Amygdala (tissue), 56 donors: ENCODE measurements at regions not wholly inside any gene's neighbourhood (a gene's known extent, or its start where the extent isn't known, plus 50 kb on each side); places are given as distances from the start of the nearest gene placed in this dataset.
A peak's percentile ranks its signal among the peaks of the same experiment; 100 is the strongest.

Experiments
- DNase-seq, 56 donors: peaks; one replicate each; lab custom pipeline; 2025; lab: John Stamatoyannopoulos, UW

GRCh38 chr4:153075836-153076518, 128.3 kb upstream of the TRIM2 start:
- no peak for DNase-seq

GRCh38 chr4:153076861-153077260, 127.4 kb upstream of the TRIM2 start:
- DNase-seq = no peak

GRCh38 chr4:153079857-153080391, 124.3 kb upstream of the TRIM2 start:
- no peak for DNase-seq

GRCh38 chr4:153081006-153081580, 123.2 kb upstream of the TRIM2 start:
- DNase-seq = no peak

- DNase-seq = no peak
These were observed 122.5 kb upstream of the TRIM2 start for GRCh38 chr4:153081693-153082092.

- DNase-seq = no peak
These were observed 121.6 kb upstream of the TRIM2 start for GRCh38 chr4:153082322-153083301.

- DNase-seq = peak in 50 of 56 donors; percentile 4 to 88 (median 48)
These were observed 120.7 kb upstream of the TRIM2 start for GRCh38 chr4:153083447-153083947.

GRCh38 chr4:153084224-153084979, 119.8 kb upstream of the TRIM2 start:
- DNase-seq = no peak

- peak in 53 of 56 donors; percentile 8 to 87 (median 50) for DNase-seq
These were observed 119.1 kb upstream of the TRIM2 start for GRCh38 chr4:153084980-153085630.

- peak in 18 of 56 donors; percentile 3 to 56 (median 24) for DNase-seq
These were observed 116.5 kb upstream of the TRIM2 start for GRCh38 chr4:153087671-153088194.

- peak in 19 of 56 donors; percentile 10 to 70 (median 23) for DNase-seq
These were observed 114.5 kb upstream of the TRIM2 start for GRCh38 chr4:153089742-153090141.

- DNase-seq = no peak
These were observed 114.1 kb upstream of the TRIM2 start for GRCh38 chr4:153090181-153090580.

GRCh38 chr4:153090670-153091385, 113.4 kb upstream of the TRIM2 start:
- no peak for DNase-seq

GRCh38 chr4:153093396-153093795, 110.8 kb upstream of the TRIM2 start:
- DNase-seq = no peak

- DNase-seq = no peak
These were observed 110.4 kb upstream of the TRIM2 start for GRCh38 chr4:153093802-153094201.

- DNase-seq = no peak
These were observed 109.8 kb upstream of the TRIM2 start for GRCh38 chr4:153094435-153094834.

GRCh38 chr4:153095448-153096204, 108.6 kb upstream of the TRIM2 start:
- no peak for DNase-seq

GRCh38 chr4:153096344-153096743, 107.9 kb upstream of the TRIM2 start:
- DNase-seq = no peak
